Panc1 (cell line): ENCODE measurements at regions not wholly inside any gene's neighbourhood (a gene's known extent, or its start where the extent isn't known, plus 50 kb on each side); places are given as distances from the start of the nearest gene placed in this dataset.
"Not testable (repeated sequence)": the region's sequence is repeated elsewhere in the genome, so short reads cannot be mapped to it uniquely, and the experiment has no call there.

Experiments
- CTCF ChIP-seq: fragments of 450-650 bp; IDR thresholded peaks from 2 replicates; pipeline ENCODE4 v1.5.1; 2017; ENCODE audit warnings: mild to moderate bottlenecking
- POLR2AphosphoS5 ChIP-seq: IDR thresholded peaks from 2 replicates; pipeline ENCODE4 v1.6.1; 2012; ENCODE audit warnings: mild to moderate bottlenecking, low read depth, low read length, moderate library complexity
- SIN3A ChIP-seq: IDR thresholded peaks from 2 replicates; pipeline ENCODE4 v1.6.1; 2012; ENCODE audit warnings: low read depth, mild to moderate bottlenecking, low read length, moderate library complexity, borderline replicate concordance; ENCODE audit not compliant: insufficient read depth

- not testable (repeated sequence) for TF ChIP-seq CTCF, POLR2AphosphoS5, SIN3A
Observed at GRCh38 chr1:145168220-145168848, 72.6 kb downstream of the FAM72D start.
